K562 (cell line): ENCODE measurements at regions not wholly inside any gene's neighbourhood (a gene's known extent, or its start where the extent isn't known, plus 50 kb on each side); places are given as distances from the start of the nearest gene placed in this dataset.
A peak's percentile ranks its signal among the peaks of the same experiment; 100 is the strongest.

Source experiments
- ATAC-seq: fragments of 200-7000 bp; cut with Tn5 transposase; 3 replicates; pipeline ENCODE4 v1.9.1; 2020; ENCODE audit warnings: moderate library complexity
- BruUV-seq: library from RNA; stranded (reverse); fragments of 400-500 nt; replicated peaks from 2 replicates; lab custom pipeline; 2021; lab: Mats Ljungman, UMichigan
- CTCF ChIA-PET: fragments of 300-600 bp; formaldehyde crosslinking; extraction: SDS; loops from one replicate; lab custom pipeline; 2021; ENCODE audit warnings: low intra/inter-chr PET ratio; lab: Yijun Ruan, JAX
- POLR2A ChIA-PET: fragments of 300-600, 350-650 bp; sonication (Branson Sonifier 250); formaldehyde crosslinking; extraction: SDS; loops from one replicate; lab custom pipeline; 2021; ENCODE audit warnings: antibody characterized with exemption, inconsistent platforms; lab: Yijun Ruan, JAX
- DNase-seq, 4 experiments: peaks; one replicate each; pipeline versions ENCODE4 v3.0.0 to v3.0.0-alpha.2; 2011 to 2018; ENCODE audit warnings: low spot score in 3 of 4, mixed read lengths in 3 of 4; ENCODE audit errors: extremely low read depth in 1 of 4
- FAIRE-seq: peaks from 2 replicates; lab custom pipeline; 2011; peaks lifted over from hg19 to GRCh38; lab: Jason Lieb, UNC
- H2AFZ ChIP-seq: 2 replicates; pipeline ENCODE4 v1.6.0; 2011; ENCODE audit warnings: low read depth, low read length, control low read depth, inconsistent platforms
- H3K27ac ChIP-seq: fragments of 200-600 bp; 3 replicates; pipeline ENCODE4 v1.8.0; 2011; ENCODE audit warnings: low read depth, mild to moderate bottlenecking, control low read depth, inconsistent platforms, low read length, moderate library complexity, mixed read lengths; ENCODE audit errors: extremely low read depth
- H3K27me3 ChIP-seq, 2 experiments: fragments of 300-600 bp in 1 of 2; 2 replicates in 1 of 2; 3 replicates in 1 of 2; pipeline versions ENCODE4 v1.6.0 to v1.8.0; 2011; ENCODE audit warnings: inconsistent platforms in 2 of 2, low read length in 2 of 2, mild to moderate bottlenecking in 1 of 2, mixed read lengths in 1 of 2, moderate library complexity in 1 of 2; ENCODE audit not compliant: control insufficient read depth in 2 of 2, insufficient read depth in 2 of 2
- H3K36me3 ChIP-seq: fragments of 300-600 bp; 3 replicates; pipeline ENCODE4 v1.8.0; 2011; ENCODE audit warnings: mild to moderate bottlenecking, low read length, inconsistent platforms; ENCODE audit not compliant: control insufficient read depth, insufficient read depth
- H3K4me1 ChIP-seq, 2 experiments: fragments of 200-600 bp in 1 of 2; replicated peaks in 1 of 2; 2 replicates in 1 of 2; 3 replicates in 1 of 2; pipeline versions ENCODE4 v1.5.1 to v1.8.0; 2011; ENCODE audit warnings: inconsistent platforms in 2 of 2, low read length in 2 of 2, mild to moderate bottlenecking in 1 of 2, mixed read lengths in 1 of 2, moderate library complexity in 1 of 2; ENCODE audit not compliant: control insufficient read depth in 2 of 2, insufficient read depth in 2 of 2
- H3K4me2 ChIP-seq: 2 replicates; pipeline ENCODE4 v1.6.1; 2011; ENCODE audit warnings: low read length, control low read depth, inconsistent platforms, mixed read lengths; ENCODE audit not compliant: insufficient read depth
- H3K4me3 ChIP-seq: fragments of 200-600 bp; sonication (generic), shearing (Covaris generic); 2 replicates; pipeline ENCODE4 v1.5.1; 2016; ENCODE audit warnings: control low read depth, inconsistent platforms
- H3K79me2 ChIP-seq: fragments of 200-600 bp; 3 replicates; pipeline ENCODE4 v1.8.0; 2011; ENCODE audit warnings: low read length, inconsistent platforms; ENCODE audit not compliant: control insufficient read depth, insufficient read depth
- H3K9ac ChIP-seq, 2 experiments: 2 replicates each; pipeline versions ENCODE4 v1.6.0 to v1.6.1; 2011; ENCODE audit warnings: low read depth in 2 of 2, low read length in 2 of 2, control low read depth in 1 of 2, inconsistent platforms in 1 of 2, mild to moderate bottlenecking in 1 of 2, mixed read lengths in 1 of 2; ENCODE audit not compliant: insufficient read depth in 1 of 2
- H3K9me1 ChIP-seq: one replicate; pipeline ENCODE4 v1.6.0; 2011; ENCODE audit warnings: inconsistent platforms, mild to moderate bottlenecking, low read length, moderate library complexity; ENCODE audit not compliant: control insufficient read depth, insufficient read depth
- H3K9me3 ChIP-seq: replicated peaks from 2 replicates; pipeline ENCODE4 v1.5.1; 2011; ENCODE audit warnings: low read depth, low read length, inconsistent platforms; ENCODE audit not compliant: control insufficient read depth, insufficient read depth
- H4K20me1 ChIP-seq: replicated peaks from 2 replicates; pipeline ENCODE4 v1.6.1; 2011; ENCODE audit warnings: low read length, inconsistent platforms, mixed read lengths; ENCODE audit not compliant: control insufficient read depth, insufficient read depth
- GABPB2 ChIP-seq: fragments of 250-450 bp; sonication (Bioruptor Pico); conservative IDR thresholded peaks from 2 replicates; pipeline ENCODE4 v1.5.1; 2021; ENCODE audit warnings: mild to moderate bottlenecking
- HNRNPH1 ChIP-seq: fragments of 200-400 bp; formaldehyde crosslinking; optimal IDR thresholded peaks from 2 replicates; pipeline ENCODE3; 2017; ENCODE audit warnings: low read depth, mild to moderate bottlenecking, low read length, moderate library complexity
- IRF2 ChIP-seq: sonication (generic); formaldehyde crosslinking; IDR thresholded peaks from 2 replicates; pipeline ENCODE4 v1.8.1; 2022; ENCODE audit warnings: mild to moderate bottlenecking, missing genetic modification reagents
- MTA3 ChIP-seq: fragments of 450-650 bp; formaldehyde crosslinking; IDR thresholded peaks from 2 replicates; pipeline ENCODE4 v1.6.1; 2017; ENCODE audit warnings: mild to moderate bottlenecking, borderline replicate concordance
- PYGO2 ChIP-seq: fragments of 450-650 bp; IDR thresholded peaks from 2 replicates; pipeline ENCODE4 v1.6.1; 2016; ENCODE audit warnings: mild to moderate bottlenecking, missing genetic modification characterization, moderate library complexity, missing compliant biosample characterization
- RAD51 ChIP-seq: fragments of 450-650 bp; IDR thresholded peaks from 2 replicates; pipeline ENCODE4 v1.7.1; 2016; ENCODE audit warnings: low read depth, mild to moderate bottlenecking, borderline replicate concordance
- RFX1 ChIP-seq: fragments of 450-650 bp; IDR thresholded peaks from 2 replicates; pipeline ENCODE4 v1.6.1; 2016; ENCODE audit warnings: mild to moderate bottlenecking, moderate library complexity
- STAG1 ChIP-seq: sonication (generic); formaldehyde crosslinking; IDR thresholded peaks from 2 replicates; pipeline ENCODE4 v1.5.0; 2020; ENCODE audit warnings: missing genetic modification reagents, borderline replicate concordance
- TOE1 ChIP-seq, 2 experiments: fragments of 450-650 bp in 1 of 2; sonication (generic) in 1 of 2; formaldehyde crosslinking in 1 of 2; IDR thresholded peaks; 2 replicates each; pipeline versions ENCODE4 v1.7.1 to v1.8.0; 2016 to 2022; ENCODE audit warnings: borderline replicate concordance in 2 of 2, mild to moderate bottlenecking in 2 of 2, antibody characterized with exemption in 1 of 2, inconsistent platforms in 1 of 2, low read depth in 1 of 2, missing genetic modification reagents in 1 of 2, moderate library complexity in 1 of 2
- USF1 ChIP-seq: sonication (generic); formaldehyde crosslinking; IDR thresholded peaks from 2 replicates; pipeline ENCODE4 v1.9.0; 2022; ENCODE audit warnings: mild to moderate bottlenecking, missing genetic modification reagents
- USF2 ChIP-seq: sonication (generic); formaldehyde crosslinking; IDR thresholded peaks from 2 replicates; pipeline ENCODE4 v1.5.0; 2020; ENCODE audit warnings: missing genetic modification reagents
- ZBTB8A ChIP-seq: fragments of 450-650 bp; IDR thresholded peaks from 2 replicates; pipeline ENCODE4 v1.6.1; 2018; ENCODE audit warnings: mild to moderate bottlenecking, moderate library complexity; ENCODE audit not compliant: partially characterized antibody
- ZNF384 ChIP-seq: IDR thresholded peaks from 2 replicates; pipeline ENCODE4 v1.6.1; 2012; ENCODE audit warnings: low read depth, low read length, improper control_type of control experiment
- ZNF583 ChIP-seq: fragments of 250-450 bp; sonication (Bioruptor Pico); IDR thresholded peaks from 2 replicates; pipeline ENCODE4 v1.4.0; 2020
- ZSCAN29 ChIP-seq: fragments of 450-650 bp; IDR thresholded peaks from 2 replicates; pipeline ENCODE4 v1.6.1; 2017
- WGBS: fragments of 100-300 bp; shearing (Covaris generic); methylation state at CpG from one replicate; pipeline ENCODE4 v1.1.6; 2016; ENCODE audit warnings: low coverage, mixed read lengths; ENCODE audit not compliant: insufficient coverage; ENCODE audit errors: missing lambda C conversion rate; 5-methylcytosine and 5-hydroxymethylcytosine counted together
- in situ Hi-C: fragments of 300-500 bp; cut with MboI; formaldehyde crosslinking; loops from 4 replicates; pipeline ENCODE4 v1.15.0; 2018; ENCODE audit warnings: inconsistent platforms, mixed read lengths
- intact Hi-C: fragments of 100-400 bp; cut with micrococcal nuclease; formaldehyde crosslinking; loops from 2 replicates; pipeline ENCODE4 v1.14.2; 2022
- TF ChIP-seq, protein P1 (sequence below): fragments of 450-650 bp; formaldehyde crosslinking; IDR thresholded peaks from 2 replicates; pipeline ENCODE4 v1.4.0; 2020; ENCODE audit warnings: mild to moderate bottlenecking, mixed read lengths
- TF ChIP-seq, protein P2 (sequence below): fragments of 250-450 bp; sonication (Bioruptor Pico); IDR thresholded peaks from 2 replicates; pipeline ENCODE4 v1.5.1; 2021; ENCODE audit warnings: mild to moderate bottlenecking
- TF ChIP-seq, protein P3 (sequence below): fragments of 250-450 bp; sonication (Bioruptor Pico); IDR thresholded peaks from 2 replicates; pipeline ENCODE4 v1.8.0; 2022; ENCODE audit warnings: inconsistent platforms, mild to moderate bottlenecking, moderate library complexity, borderline replicate concordance

DNA sequence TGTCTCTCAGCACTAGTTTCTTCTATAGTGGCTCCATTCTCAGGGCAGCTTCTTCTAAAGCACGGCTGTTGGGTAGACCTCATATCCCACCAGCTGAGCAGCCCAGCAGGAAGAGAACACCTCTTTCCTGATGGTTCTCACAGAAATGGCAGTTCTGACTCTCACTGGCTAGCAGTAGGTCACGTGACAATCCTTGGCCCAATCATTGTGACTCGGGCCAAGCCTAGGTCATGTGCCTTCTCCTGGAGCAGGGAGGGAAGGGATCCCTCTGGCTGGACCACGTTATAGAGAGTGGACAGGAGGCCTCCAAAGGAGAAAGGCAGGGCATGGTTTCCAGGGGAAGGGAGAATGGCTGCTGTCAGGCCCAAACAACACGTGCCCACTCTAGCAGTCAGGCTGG, 149.1 kb downstream of the AACS start:
- Histone ChIP-seq H3K9me1 (no peaks in the 10 kb centered on the region), H3K9me3 (no peaks in the 10 kb centered on the region), H3K79me2 (no peaks in the 10 kb centered on the region), H4K20me1 (no peaks in the 10 kb centered on the region), H2AFZ (no peak overlapping the region), H3K36me3 (no peaks in the 10 kb centered on the region), H3K4me3 (no peak overlapping the region), H3K27ac (no peak overlapping the region), H3K4me1 (no peaks in the 10 kb centered on the region), H3K9ac (no peak overlapping the region), H3K4me2 (no peak overlapping the region), H3K27me3 (peaks cover 10 to 21% of the 10 kb centered on the region in 2 experiments; a peak in 4 of 5 replicates)
- in situ Hi-C loops (no loop called here), intact Hi-C loops (no loop called here)
- WGBS, result 0% methylated on average over 5 of the region's 5 CpGs
- DNase-seq (peak in 3 of 4 experiments; percentile 25 to 28 (median 25)), FAIRE-seq (no peak), ATAC-seq (peak; percentile 71)
- ChIA-PET CTCF (no interaction called here), POLR2A (no interaction called here)
- no TSS peak for BruUV-seq
- TF ChIP-seq TOE1 (IDR thresholded peaks at IDR 0.05; ENCODE audit: borderline replicate concordance) (peak; percentile 93), TOE1 (CRISPR knock-in tag; IDR thresholded peaks at IDR 0.05; ENCODE audit: borderline replicate concordance, low read depth) (no peak), RAD51 (peak; percentile 95), ZSCAN29 (no peak), STAG1 (CRISPR knock-in tag) (no peak), IRF2 (no peak), ZNF384 (no peak), USF2 (CRISPR knock-in tag) (peak; percentile 74), GABPB2 (CRISPR knock-in tag) (no peak), ZNF583 (CRISPR knock-in tag) (no peak), RFX1 (no peak), ZBTB8A (no peak), MTA3 (no peak), HNRNPH1 (no peak), USF1 (peak; percentile 75), PYGO2 (tag) (no peak)
- TF ChIP-seq, protein P1, sequence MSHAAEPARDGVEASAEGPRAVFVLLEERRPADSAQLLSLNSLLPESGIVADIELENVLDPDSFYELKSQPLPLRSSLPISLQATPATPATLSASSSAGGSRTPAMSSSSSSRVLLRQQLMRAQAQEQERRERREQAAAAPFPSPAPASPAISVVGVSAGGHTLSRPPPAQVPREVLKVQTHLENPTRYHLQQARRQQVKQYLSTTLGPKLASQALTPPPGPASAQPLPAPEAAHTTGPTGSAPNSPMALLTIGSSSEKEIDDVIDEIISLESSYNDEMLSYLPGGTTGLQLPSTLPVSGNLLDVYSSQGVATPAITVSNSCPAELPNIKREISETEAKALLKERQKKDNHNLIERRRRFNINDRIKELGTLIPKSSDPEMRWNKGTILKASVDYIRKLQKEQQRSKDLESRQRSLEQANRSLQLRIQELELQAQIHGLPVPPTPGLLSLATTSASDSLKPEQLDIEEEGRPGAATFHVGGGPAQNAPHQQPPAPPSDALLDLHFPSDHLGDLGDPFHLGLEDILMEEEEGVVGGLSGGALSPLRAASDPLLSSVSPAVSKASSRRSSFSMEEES (CRISPR knock-in tag), result peak; percentile 94
- TF ChIP-seq, protein P2, sequence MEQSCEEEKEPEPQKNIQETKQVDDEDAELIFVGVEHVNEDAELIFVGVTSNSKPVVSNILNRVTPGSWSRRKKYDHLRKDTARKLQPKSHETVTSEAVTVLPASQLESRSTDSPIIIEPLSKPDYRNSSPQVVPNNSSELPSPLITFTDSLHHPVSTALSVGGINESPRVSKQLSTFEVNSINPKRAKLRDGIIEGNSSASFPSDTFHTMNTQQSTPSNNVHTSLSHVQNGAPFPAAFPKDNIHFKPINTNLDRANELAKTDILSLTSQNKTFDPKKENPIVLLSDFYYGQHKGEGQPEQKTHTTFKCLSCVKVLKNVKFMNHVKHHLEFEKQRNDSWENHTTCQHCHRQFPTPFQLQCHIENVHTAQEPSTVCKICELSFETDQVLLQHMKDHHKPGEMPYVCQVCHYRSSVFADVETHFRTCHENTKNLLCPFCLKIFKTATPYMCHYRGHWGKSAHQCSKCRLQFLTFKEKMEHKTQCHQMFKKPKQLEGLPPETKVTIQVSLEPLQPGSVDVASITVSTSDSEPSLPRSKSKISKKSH (CRISPR knock-in tag), result no peak
- TF ChIP-seq, protein P3, sequence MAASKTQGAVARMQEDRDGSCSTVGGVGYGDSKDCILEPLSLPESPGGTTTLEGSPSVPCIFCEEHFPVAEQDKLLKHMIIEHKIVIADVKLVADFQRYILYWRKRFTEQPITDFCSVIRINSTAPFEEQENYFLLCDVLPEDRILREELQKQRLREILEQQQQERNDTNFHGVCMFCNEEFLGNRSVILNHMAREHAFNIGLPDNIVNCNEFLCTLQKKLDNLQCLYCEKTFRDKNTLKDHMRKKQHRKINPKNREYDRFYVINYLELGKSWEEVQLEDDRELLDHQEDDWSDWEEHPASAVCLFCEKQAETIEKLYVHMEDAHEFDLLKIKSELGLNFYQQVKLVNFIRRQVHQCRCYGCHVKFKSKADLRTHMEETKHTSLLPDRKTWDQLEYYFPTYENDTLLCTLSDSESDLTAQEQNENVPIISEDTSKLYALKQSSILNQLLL (CRISPR knock-in tag), result no peak
